HepG2 (cell line): ENCODE measurements at regions not wholly inside any gene's neighbourhood (a gene's known extent, or its start where the extent isn't known, plus 50 kb on each side); places are given as distances from the start of the nearest gene placed in this dataset.

Experiments
- ATAC-seq: fragments of 200-7000 bp; cut with Tn5 transposase; 3 replicates; pipeline ENCODE4 v1.9.1; 2020; ENCODE audit warnings: mild to moderate bottlenecking, moderate library complexity
- BruUV-seq: library from RNA; stranded (reverse); fragments of 400-500 nt; replicated peaks from 2 replicates; lab custom pipeline; 2021; lab: Mats Ljungman, UMichigan
- CTCF ChIA-PET: fragments of 300-600 bp; formaldehyde crosslinking; extraction: SDS; loops from one replicate; lab custom pipeline; 2021; ENCODE audit warnings: low total read pairs, inconsistent platforms, low intra/inter-chr PET ratio; lab: Yijun Ruan, JAX
- POLR2A ChIA-PET: fragments of 350-600 bp; sonication (Branson Sonifier 250); formaldehyde crosslinking; loops from one replicate; lab custom pipeline; 2020; ENCODE audit warnings: antibody characterized with exemption, inconsistent platforms; lab: Yijun Ruan, JAX
- DNase-seq: peaks from one replicate; pipeline ENCODE4 v3.0.0-alpha.2; 2015; ENCODE audit warnings: low spot score
- FAIRE-seq: peaks from 3 replicates; lab custom pipeline; 2011; peaks lifted over from hg19 to GRCh38; lab: Jason Lieb, UNC
- H2AFZ ChIP-seq: one replicate; pipeline ENCODE4 v1.6.1; 2011; ENCODE audit warnings: low read length, inconsistent platforms
- H3K27ac ChIP-seq: fragments of 300-600 bp; 3 replicates; pipeline ENCODE4 v1.8.0; 2011; ENCODE audit warnings: mixed run types, mild to moderate bottlenecking, mixed read lengths, low read length, inconsistent platforms; ENCODE audit not compliant: insufficient read depth; ENCODE audit errors: extremely low read length
- H3K27me3 ChIP-seq, 2 experiments: fragments of 200-600 bp in 1 of 2; 2 replicates in 1 of 2; 3 replicates in 1 of 2; pipeline versions ENCODE4 v1.6.0 to v1.8.0; 2011; ENCODE audit warnings: low read length in 2 of 2, mild to moderate bottlenecking in 2 of 2, moderate library complexity in 2 of 2, inconsistent platforms in 1 of 2; ENCODE audit not compliant: insufficient read depth in 2 of 2, control insufficient read depth in 1 of 2
- H3K36me3 ChIP-seq, 2 experiments: fragments of 200-600 bp in 1 of 2; replicated peaks in 1 of 2; 2 replicates in 1 of 2; 3 replicates in 1 of 2; pipeline versions ENCODE4 v1.5.1 to v1.8.0; 2011; ENCODE audit warnings: low read length in 2 of 2, inconsistent platforms in 1 of 2; ENCODE audit not compliant: insufficient read depth in 2 of 2, control insufficient read depth in 1 of 2
- H3K4me1 ChIP-seq: 2 replicates; pipeline ENCODE4 v1.5.1; 2012; ENCODE audit warnings: low read length, inconsistent platforms; ENCODE audit not compliant: insufficient read depth
- H3K4me2 ChIP-seq: 2 replicates; pipeline ENCODE4 v1.6.0; 2011; ENCODE audit warnings: low read depth, low read length, inconsistent platforms
- H3K4me3 ChIP-seq, 3 experiments: fragments of 200-600 bp in 1 of 3; sonication (generic), shearing (Covaris generic) in 1 of 3; replicated peaks in 1 of 3; 2 replicates each; pipeline ENCODE4 v1.5.1; 2011 to 2016; ENCODE audit warnings: low read length in 3 of 3, inconsistent platforms in 2 of 3, low read depth in 2 of 3, mild to moderate bottlenecking in 2 of 3, control low read depth in 1 of 3, mixed read lengths in 1 of 3; ENCODE audit not compliant: insufficient read depth in 1 of 3
- H3K79me2 ChIP-seq: one replicate; pipeline ENCODE4 v1.6.1; 2011; ENCODE audit warnings: low read length, inconsistent platforms; ENCODE audit not compliant: insufficient read depth
- H3K9ac ChIP-seq: 2 replicates; pipeline ENCODE4 v1.6.0; 2011; ENCODE audit warnings: mild to moderate bottlenecking, low read depth, low read length, inconsistent platforms; ENCODE audit not compliant: insufficient read depth
- H3K9me3 ChIP-seq: 2 replicates; pipeline ENCODE4 v1.5.1; 2012; ENCODE audit warnings: mild to moderate bottlenecking, low read length
- H4K20me1 ChIP-seq: 2 replicates; pipeline ENCODE4 v1.6.0; 2011; ENCODE audit warnings: inconsistent platforms, mild to moderate bottlenecking, low read length, moderate library complexity; ENCODE audit not compliant: insufficient read depth
- EED ChIP-seq: sonication (generic); formaldehyde crosslinking; IDR thresholded peaks from 2 replicates; pipeline ENCODE4 v1.5.0; 2020; ENCODE audit warnings: mild to moderate bottlenecking, missing genetic modification reagents
- HNRNPH1 ChIP-seq: fragments of 200-400 bp; formaldehyde crosslinking; optimal IDR thresholded peaks from 2 replicates; pipeline ENCODE3; 2017; ENCODE audit warnings: mild to moderate bottlenecking, low read depth, low read length
- IKZF4 ChIP-seq: sonication (generic); formaldehyde crosslinking; IDR thresholded peaks from 2 replicates; pipeline ENCODE4 v1.5.1; 2020; ENCODE audit warnings: borderline replicate concordance, mild to moderate bottlenecking, low read depth, missing genetic modification reagents; ENCODE audit errors: not compliant biosample characterization
- MXD4 ChIP-seq: IDR thresholded peaks from 2 replicates; pipeline ENCODE4 v1.6.1; 2016; ENCODE audit warnings: mild to moderate bottlenecking, missing biosample characterization, missing genetic modification reagents
- NBN ChIP-seq: fragments of 450-650 bp; conservative IDR thresholded peaks from 2 replicates; pipeline ENCODE4 v1.6.1; 2017
- U2AF2 ChIP-seq: fragments of 200-400 bp; formaldehyde crosslinking; IDR thresholded peaks from 2 replicates; pipeline ENCODE4 v1.6.1; 2017; ENCODE audit warnings: low read depth, mild to moderate bottlenecking, low read length
- ZFAT ChIP-seq: sonication (generic); formaldehyde crosslinking; conservative IDR thresholded peaks from 2 replicates; pipeline ENCODE4 v1.8.1; 2023; ENCODE audit warnings: missing genetic modification reagents, inconsistent platforms
- ZFP1 ChIP-seq: IDR thresholded peaks from 2 replicates; pipeline ENCODE4 v1.6.1; 2016
- ZIK1 ChIP-seq: sonication (generic); formaldehyde crosslinking; IDR thresholded peaks from 2 replicates; pipeline ENCODE4 v1.5.0; 2020; ENCODE audit warnings: mild to moderate bottlenecking, low read depth, missing genetic modification reagents, borderline replicate concordance
- ZNF547 ChIP-seq: sonication (generic); formaldehyde crosslinking; IDR thresholded peaks from 2 replicates; pipeline ENCODE4 v1.5.1; 2020; ENCODE audit warnings: mild to moderate bottlenecking, missing genetic modification reagents
- ZNF607 ChIP-seq: sonication (generic); formaldehyde crosslinking; IDR thresholded peaks from 2 replicates; pipeline ENCODE4 v1.5.1; 2020; ENCODE audit warnings: missing genetic modification reagents, mild to moderate bottlenecking, borderline replicate concordance
- ZNF619 ChIP-seq: sonication (generic); formaldehyde crosslinking; IDR thresholded peaks from 2 replicates; pipeline ENCODE4 v1.4.0; 2020; ENCODE audit warnings: mild to moderate bottlenecking, missing genetic modification reagents
- ZNF747 ChIP-seq: sonication (generic); formaldehyde crosslinking; IDR thresholded peaks from 2 replicates; pipeline ENCODE4 v1.8.1; 2023; ENCODE audit warnings: missing genetic modification reagents, mild to moderate bottlenecking, borderline replicate concordance
- ZNF788 ChIP-seq: sonication (generic); formaldehyde crosslinking; IDR thresholded peaks from 2 replicates; pipeline ENCODE4 v1.5.0; 2020; ENCODE audit warnings: mild to moderate bottlenecking, missing genetic modification reagents, borderline replicate concordance
- WGBS: methylation state at CpG from one replicate; pipeline ENCODE4 v1.1.6; 2017; ENCODE audit warnings: low lambda C conversion rate; 5-methylcytosine and 5-hydroxymethylcytosine counted together
- in situ Hi-C: cut with HindIII; loops from 2 replicates; pipeline ENCODE4 v1.10.0; 2017; ENCODE audit warnings: low pct_unique_long_range_greater_than_20kb; ENCODE audit not compliant: extremely low pct_ligation_motif_present
- intact Hi-C: fragments of 100-400 bp; cut with micrococcal nuclease; formaldehyde crosslinking; loops from one replicate; pipeline ENCODE4 v1.10.0; 2022; ENCODE audit not compliant: unreplicated experiment
- TF ChIP-seq, protein P1 (sequence below), 2 experiments: sonication (generic) in 1 of 2; formaldehyde crosslinking in 1 of 2; IDR thresholded peaks; 2 replicates each; pipeline versions ENCODE4 v1.4.0 to v1.6.1; 2016 to 2020; ENCODE audit warnings: borderline replicate concordance in 1 of 2, low read depth in 1 of 2, mild to moderate bottlenecking in 1 of 2, missing genetic modification reagents in 1 of 2
- TF ChIP-seq, protein P2 (sequence below): sonication (generic); formaldehyde crosslinking; IDR thresholded peaks from 2 replicates; pipeline ENCODE4 v1.5.0; 2020; ENCODE audit warnings: mild to moderate bottlenecking, missing genetic modification reagents, borderline replicate concordance
- TF ChIP-seq, protein P3 (sequence below): sonication (generic); formaldehyde crosslinking; IDR thresholded peaks from 2 replicates; pipeline ENCODE4 v1.4.0; 2020; ENCODE audit warnings: missing genetic modification reagents, borderline replicate concordance

DNA sequence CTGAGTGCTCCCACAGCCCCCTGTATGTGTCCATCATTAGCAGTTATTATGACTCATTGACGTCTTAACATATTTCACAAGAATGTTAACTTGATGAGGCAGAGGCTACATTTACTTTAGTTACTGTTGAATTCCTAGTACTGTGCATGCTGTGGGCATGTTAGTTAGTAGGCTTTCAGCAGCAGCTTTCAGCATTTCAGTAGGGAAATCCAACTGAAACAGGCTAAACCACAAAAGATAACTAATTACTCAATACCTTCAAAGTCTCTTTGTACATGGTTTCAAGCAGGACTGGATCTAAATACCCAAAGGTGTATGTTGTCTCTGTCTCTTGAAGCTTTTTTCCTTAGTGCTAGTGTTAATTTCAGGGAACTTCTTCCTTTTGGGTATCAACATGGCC lies 229.9 kb upstream of the SUCLG2 start (continued):
- TF ChIP-seq, protein P1, sequence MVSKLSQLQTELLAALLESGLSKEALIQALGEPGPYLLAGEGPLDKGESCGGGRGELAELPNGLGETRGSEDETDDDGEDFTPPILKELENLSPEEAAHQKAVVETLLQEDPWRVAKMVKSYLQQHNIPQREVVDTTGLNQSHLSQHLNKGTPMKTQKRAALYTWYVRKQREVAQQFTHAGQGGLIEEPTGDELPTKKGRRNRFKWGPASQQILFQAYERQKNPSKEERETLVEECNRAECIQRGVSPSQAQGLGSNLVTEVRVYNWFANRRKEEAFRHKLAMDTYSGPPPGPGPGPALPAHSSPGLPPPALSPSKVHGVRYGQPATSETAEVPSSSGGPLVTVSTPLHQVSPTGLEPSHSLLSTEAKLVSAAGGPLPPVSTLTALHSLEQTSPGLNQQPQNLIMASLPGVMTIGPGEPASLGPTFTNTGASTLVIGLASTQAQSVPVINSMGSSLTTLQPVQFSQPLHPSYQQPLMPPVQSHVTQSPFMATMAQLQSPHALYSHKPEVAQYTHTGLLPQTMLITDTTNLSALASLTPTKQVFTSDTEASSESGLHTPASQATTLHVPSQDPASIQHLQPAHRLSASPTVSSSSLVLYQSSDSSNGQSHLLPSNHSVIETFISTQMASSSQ (IDR thresholded peaks at IDR 0.05; ENCODE audit: low read depth) = no peak
- TF ChIP-seq, protein P1 (CRISPR knock-in tag; IDR thresholded peaks at IDR 0.05; ENCODE audit: borderline replicate concordance) = no peak

DNA sequence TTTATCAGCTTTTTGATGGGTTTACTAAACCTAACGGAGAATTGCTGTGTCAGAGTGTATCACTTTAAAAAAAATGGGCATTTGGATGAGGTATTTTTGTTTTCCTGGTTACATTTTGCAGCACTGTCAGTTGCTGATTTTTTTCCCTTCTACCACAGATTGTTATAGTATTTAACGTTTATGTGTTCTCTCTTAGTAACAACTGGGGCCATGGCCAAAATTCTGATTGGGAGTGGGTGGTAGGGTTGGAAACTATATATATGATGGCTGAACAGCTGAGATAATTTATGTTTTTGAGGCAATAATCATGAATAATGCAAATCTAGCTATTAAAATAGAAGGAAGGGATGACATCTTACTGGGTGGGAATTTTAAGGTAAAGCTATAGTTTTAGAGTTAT lies 229.4 kb upstream of the SUCLG2 start:
- H3K27me3 ChIP-seq = no peaks in the 10 kb centered on the region
- no TSS peak for BruUV-seq
- 30% methylated on average over 2 of the region's 2 CpGs for WGBS
- in situ Hi-C loops (no loop called here), intact Hi-C loops (no loop called here)
- no peak overlapping the region for H3K4me2 ChIP-seq
- H3K4me3 ChIP-seq = no peak overlapping the region
- no peaks in the 10 kb centered on the region for H4K20me1 ChIP-seq
- no peaks in the 10 kb centered on the region for H3K9me3 ChIP-seq
- POLR2A ChIA-PET = no interaction called here
- H3K27ac ChIP-seq = no peak overlapping the region
- CTCF ChIA-PET = no interaction called here
- H2AFZ ChIP-seq = no peak overlapping the region
- H3K79me2 ChIP-seq = no peaks in the 10 kb centered on the region
- no peak for DNase-seq
- ATAC-seq = no peak
- no peaks in the 10 kb centered on the region for H3K4me1 ChIP-seq
- no peak for FAIRE-seq
- no peaks in the 10 kb centered on the region for H3K36me3 ChIP-seq
- no peak overlapping the region for H3K9ac ChIP-seq
- TF ChIP-seq, protein P2, sequence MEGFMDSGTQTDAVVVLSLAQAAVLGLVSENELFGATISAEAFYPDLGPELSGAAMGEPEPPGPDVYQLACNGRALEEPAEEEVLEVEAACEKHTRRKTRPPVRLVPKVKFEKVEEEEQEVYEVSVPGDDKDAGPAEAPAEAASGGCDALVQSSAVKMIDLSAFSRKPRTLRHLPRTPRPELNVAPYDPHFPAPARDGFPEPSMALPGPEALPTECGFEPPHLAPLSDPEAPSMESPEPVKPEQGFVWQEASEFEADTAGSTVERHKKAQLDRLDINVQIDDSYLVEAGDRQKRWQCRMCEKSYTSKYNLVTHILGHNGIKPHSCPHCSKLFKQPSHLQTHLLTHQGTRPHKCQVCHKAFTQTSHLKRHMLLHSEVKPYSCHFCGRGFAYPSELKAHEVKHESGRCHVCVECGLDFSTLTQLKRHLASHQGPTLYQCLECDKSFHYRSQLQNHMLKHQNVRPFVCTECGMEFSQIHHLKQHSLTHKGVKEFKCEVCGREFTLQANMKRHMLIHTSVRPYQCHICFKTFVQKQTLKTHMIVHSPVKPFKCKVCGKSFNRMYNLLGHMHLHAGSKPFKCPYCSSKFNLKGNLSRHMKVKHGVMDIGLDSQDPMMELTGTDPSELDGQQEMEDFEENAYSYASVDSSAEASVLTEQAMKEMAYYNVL (CRISPR knock-in tag) = no peak
- TF ChIP-seq ZNF747 (CRISPR knock-in tag) (no peak), EED (CRISPR knock-in tag) (no peak), ZNF607 (CRISPR knock-in tag) (no peak), ZFAT (CRISPR knock-in tag) (no peak), ZFP1 (CRISPR knock-in tag) (no peak), ZIK1 (CRISPR knock-in tag) (no peak), ZNF619 (no peak), ZNF547 (no peak), IKZF4 (CRISPR knock-in tag) (no peak), HNRNPH1 (no peak), NBN (no peak), ZNF788 (no peak), MXD4 (CRISPR knock-in tag) (no peak), U2AF2 (no peak)
- TF ChIP-seq, protein P3, sequence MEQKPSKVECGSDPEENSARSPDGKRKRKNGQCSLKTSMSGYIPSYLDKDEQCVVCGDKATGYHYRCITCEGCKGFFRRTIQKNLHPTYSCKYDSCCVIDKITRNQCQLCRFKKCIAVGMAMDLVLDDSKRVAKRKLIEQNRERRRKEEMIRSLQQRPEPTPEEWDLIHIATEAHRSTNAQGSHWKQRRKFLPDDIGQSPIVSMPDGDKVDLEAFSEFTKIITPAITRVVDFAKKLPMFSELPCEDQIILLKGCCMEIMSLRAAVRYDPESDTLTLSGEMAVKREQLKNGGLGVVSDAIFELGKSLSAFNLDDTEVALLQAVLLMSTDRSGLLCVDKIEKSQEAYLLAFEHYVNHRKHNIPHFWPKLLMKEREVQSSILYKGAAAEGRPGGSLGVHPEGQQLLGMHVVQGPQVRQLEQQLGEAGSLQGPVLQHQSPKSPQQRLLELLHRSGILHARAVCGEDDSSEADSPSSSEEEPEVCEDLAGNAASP (CRISPR knock-in tag) = no peak
